ENCODE measurements at regions not wholly inside any gene's neighbourhood (a gene's known extent, or its start where the extent isn't known, plus 50 kb on each side); places are given as distances from the start of the nearest gene placed in this dataset.

DNA sequence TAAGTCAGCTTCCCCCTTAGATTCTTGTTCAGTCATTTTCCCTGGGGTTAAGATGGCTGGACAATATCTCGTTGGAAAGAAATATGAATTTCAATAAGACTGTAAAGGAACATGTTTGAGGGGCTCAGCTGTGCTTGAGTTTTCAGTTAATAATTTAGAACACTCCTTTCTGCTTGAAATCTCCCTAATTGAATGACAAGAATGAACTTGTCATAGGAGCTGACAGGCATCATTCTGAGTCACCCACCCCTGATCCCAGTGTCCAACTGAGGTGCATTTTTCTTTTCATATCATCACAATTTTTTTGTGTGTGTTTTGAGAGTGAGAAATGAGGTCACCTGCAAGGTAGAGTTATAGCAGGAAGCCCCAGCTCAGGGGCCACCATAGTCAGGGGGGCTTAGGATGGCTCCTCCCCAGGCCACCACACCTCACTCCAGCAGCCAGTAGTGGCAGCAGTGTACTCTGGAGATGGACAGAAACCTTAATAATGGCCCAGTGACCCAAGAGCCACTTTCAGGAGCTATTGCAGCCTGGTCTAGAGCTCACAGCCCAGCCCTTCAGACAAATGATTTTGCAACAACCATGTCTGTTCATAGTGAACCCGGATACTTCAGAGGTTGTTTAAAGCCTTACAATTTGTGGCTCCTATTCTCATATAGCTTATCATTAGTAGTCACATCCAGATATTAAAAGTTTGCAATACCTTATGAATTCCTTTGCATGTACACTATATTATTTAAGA is 174.5 kb downstream of the MAIP1 start:
- DNase-seq (ENCODE audit: extremely low spot score, insufficient read length, low read depth), result no peak

DNA sequence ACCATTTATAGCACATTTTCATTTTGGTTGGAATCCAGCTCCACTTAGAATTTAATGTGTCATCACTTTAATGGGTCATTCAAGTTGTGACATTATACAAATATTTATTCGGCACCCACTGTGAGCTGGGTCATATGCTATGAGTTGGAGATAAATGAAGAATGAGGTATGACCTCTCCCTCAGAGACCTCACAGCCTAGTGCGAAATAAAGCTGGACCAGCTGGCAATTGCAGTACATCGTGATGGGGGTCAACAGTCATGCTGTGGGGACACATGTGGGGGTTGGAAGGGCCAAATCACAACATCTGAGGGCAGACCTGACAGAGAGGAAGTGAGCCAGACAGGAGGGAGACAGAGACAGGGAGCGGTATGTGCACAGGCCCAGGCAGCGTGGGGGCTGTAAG is 175.4 kb downstream of the MAIP1 start:
- DNase-seq (ENCODE audit: extremely low spot score, insufficient read length, low read depth) (no peak), FAIRE-seq (no peak)

More for the DNA sequence above, 174.5 kb downstream of the MAIP1 start:
- FAIRE-seq, result no peak

DNA sequence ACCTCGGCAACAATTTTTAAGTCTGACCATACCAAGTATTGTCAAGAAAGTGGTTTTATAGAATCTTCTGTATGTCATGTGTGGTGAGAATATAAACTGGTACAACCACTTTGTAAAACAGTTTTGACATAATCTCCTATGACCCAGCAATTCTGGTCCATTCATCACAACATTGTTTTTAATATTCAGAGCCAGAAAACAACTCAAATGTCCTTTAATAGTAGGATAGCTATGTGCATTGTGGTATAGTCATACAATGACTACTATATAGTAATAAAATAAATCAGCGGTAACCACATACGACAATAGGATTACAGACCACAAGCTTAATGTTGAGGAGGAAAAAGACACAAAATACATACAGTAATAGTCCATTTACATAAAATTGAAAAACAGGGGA is 175.2 kb upstream of the SPATS2L start:
- DNase-seq (ENCODE audit: extremely low spot score, insufficient read length, low read depth) (no peak), FAIRE-seq (no peak)

DNA sequence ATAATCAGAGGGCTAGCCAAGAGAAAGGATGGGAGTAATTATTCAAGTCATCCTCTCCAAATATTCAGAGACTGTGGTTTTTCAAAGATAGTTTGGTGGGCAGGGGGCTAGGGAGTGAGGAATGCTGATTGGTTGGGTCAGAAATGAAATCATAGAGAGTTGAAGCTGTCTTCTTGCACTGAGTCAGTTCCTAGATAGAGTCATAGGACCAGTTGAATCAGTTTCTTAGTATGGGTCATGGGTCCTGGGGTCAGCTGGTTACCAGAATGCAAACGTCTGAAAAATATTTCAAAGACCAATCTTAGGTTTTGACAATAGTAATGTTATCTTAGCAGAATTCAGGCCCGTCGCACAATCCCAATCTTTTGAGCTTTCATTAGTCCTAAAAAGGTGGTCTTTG is 171.4 kb upstream of the SPATS2L start:
- FAIRE-seq (no peak), DNase-seq (ENCODE audit: extremely low spot score, insufficient read length, low read depth) (no peak)

DNA sequence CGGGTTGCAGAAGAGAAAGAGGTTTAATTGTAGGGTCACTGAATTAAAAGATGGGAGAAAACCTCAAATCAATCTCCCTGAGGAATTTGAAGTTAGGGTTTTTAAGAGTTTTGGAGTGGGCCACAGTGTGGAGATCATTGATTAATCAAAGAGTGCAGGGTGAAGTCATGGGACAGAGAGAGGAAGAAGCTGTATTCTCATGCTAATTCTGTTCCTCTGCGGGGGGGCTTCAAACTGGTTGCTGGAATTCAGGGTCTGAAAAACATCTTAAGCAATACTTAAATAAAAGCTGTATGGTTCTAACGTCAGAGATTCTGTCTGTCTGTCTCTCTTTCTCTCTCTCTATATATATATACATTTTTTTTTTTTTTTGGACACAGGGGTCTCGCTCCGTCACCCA is 169.8 kb upstream of the SPATS2L start:
- FAIRE-seq (no peak), DNase-seq (ENCODE audit: extremely low spot score, insufficient read length, low read depth) (no peak)

DNA sequence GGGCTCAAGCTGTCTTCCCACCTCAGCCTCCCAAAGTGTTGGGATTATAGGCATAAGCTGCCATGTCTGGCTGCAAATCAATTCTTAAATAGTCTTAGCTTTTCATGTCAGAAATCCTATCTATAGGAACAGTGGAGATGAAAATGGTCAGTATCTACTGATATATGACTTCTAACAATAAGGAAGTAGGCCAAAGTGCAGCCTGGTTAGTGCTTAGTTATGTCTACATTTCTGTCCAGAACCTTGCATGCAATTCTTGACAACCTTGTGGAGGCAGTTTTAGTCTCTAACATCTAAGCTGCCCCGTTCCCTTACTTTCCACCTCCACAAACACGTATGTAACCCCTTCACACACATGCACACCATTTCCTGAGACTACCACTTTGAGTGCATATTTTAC is 169.2 kb upstream of the SPATS2L start:
- no peak for FAIRE-seq
- no peak for DNase-seq (ENCODE audit: extremely low spot score, insufficient read length, low read depth)

DNA sequence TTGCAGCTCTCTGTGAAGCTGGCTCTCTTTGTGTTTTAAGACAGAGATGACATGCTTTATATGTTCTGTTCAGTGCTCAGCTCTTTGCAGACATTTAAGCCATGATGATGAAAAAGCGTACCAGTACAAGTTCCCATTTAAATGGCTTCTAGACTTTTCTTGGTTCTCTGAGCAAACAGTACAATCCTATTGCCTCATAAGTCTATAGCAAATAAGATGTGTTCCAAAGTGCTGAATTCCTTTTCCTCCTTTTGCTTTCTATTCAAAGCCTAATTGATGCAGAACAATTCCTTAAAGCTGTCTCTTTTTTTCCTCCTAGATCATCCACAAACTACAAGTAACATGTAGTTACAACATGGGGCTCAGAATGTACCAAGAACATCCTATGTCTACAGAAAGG is 168.8 kb upstream of the SPATS2L start:
- no peak for DNase-seq (ENCODE audit: extremely low spot score, insufficient read length, low read depth)
- FAIRE-seq, result no peak

DNA sequence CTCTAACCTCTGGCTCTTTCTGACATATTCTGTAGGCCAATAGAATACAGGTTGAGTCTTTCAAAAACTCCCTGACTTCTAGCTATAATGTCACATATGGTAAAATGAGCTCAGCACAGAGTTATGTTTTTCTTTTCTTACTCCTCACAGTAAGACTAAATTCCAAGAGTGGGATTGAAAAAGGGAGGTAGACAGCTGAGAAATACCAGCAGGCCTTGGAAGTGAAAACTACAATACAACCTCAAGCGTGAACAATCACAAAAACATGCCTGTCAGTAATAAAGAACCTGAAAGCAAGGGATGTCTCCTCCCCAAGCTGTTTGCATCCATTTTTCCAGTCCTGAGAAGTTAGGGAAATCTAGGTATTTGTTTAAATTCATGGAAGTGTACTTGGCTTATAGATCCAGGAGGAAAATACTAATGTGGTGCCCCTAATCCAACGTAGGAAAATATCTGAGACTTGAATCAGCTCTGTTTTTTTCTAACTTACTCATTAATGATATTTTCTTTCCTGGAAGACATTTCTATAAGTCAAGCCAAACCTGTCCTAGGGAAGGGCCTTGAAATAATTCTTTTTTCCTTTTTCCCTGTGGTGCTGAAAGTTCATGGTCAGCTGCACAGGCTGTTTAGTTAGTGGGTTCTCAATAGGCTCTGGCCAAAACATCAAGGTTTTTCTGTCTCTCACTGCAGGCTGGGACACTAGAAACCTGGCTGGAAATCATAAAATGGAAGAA is 167.9 kb upstream of the SPATS2L start:
- no peak for FAIRE-seq
- no peak for DNase-seq (ENCODE audit: extremely low spot score, insufficient read length, low read depth)

DNA sequence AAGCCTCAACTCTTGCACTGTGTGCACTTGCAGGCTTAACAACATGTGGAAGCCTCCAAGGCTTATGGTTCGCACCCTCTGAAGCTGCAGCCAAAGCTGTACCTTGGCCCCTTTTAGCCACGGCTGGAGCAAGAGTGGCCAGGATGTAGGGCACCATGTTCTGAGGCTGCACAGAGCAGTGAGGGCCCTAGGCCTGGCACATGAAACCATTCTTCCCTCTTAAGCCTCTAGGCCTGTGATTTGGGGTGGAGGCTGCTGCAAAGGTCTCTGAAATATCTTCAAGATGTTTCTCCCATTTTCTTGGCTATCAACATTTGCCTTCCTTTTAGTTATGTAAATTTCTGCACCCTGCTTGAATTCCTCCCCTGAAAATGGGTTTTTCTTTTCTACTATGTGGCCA is 161.9 kb upstream of the SPATS2L start:
- DNase-seq (ENCODE audit: extremely low spot score, insufficient read length, low read depth), result no peak
- no peak for FAIRE-seq

DNA sequence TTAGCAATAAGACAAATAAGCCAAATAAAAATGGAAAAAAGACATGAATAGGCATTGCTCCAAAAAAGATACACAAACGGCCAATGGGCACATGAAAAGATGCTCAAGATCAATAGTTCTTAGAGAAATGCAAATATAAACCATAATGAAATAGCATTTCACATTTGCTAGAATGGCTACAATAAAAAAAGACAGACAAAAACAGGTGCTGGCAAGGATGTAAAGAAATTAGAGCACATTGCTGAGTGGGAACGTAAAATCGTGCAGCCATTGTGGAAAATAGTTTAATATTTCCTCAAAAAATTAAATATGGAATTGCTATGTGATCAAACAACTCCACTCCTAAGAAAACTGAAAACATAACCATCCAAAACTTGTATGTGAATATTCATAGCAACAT is 160.0 kb upstream of the SPATS2L start:
- no peak for FAIRE-seq
- no peak for DNase-seq (ENCODE audit: extremely low spot score, insufficient read length, low read depth)

DNA sequence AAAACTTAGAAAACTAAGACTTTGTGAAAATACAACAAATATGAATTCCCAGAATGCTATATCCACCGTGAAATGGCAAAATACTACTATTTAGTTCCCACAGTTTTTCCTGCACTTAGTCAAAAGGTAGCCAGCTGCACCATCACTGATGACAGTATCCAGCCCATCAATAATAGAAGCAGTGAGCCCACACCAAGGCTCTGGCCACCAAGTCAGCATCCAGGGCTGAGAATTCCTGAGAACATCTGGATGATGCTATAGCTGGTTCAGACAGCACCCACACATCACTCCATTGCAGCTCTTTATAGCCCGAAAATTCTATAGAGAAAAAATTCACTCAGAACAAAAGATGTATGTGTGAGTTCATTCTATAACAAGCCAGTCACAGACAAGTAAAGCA is 159.1 kb upstream of the SPATS2L start:
- no peak for FAIRE-seq
- no peak for DNase-seq (ENCODE audit: extremely low spot score, insufficient read length, low read depth)

DNA sequence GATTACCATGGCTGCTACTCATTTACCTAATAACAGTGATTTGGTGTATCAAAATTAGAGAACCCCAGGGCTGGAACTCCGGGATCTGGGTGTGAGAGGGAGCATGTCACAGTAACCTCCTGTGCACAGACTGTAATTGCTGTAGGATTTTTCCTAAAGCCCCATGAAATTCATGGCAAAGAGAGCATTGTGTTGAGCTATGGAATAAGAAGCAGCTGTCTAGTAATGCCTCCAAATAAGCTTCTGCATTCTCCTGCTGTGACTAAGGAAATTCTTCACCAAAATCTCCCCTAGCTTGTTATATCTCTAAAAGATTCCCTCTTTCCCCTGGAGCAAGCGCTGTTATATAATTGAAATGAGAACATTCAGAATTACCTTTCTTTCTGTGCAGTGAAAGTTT is 158.1 kb upstream of the SPATS2L start:
- no peak for DNase-seq (ENCODE audit: extremely low spot score, insufficient read length, low read depth)
- no peak for FAIRE-seq

DNA sequence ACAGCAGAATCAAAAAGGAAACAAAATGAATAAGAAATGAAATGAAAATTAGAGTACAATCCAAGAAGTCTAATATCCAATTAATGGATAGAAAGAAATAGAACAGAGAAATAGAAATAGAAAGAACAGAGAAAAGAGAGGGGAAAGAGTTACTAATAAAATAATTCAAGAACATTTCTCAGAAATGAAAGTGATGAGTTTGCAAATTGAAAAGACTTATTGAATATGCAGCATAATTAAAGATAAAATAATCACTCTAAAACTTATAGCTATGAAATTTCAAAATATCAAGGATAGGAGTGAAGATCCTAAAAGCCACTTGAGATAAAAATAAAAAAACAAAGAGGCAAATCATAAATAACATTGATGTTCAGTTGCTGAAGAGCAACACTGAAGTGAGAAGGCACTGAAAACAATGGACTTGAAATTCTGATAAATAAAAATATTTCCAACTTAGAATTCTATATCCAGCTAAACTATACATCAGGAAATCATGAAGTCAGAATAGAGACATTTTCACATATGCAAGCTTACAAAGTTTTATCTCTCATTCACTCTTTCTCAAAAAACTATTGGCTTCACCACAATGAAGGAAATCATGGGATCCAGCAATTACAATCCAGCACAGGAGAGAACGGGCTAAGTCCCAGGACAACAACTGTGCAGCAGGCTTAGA is 155.9 kb upstream of the SPATS2L start:
- no peak for FAIRE-seq

DNA sequence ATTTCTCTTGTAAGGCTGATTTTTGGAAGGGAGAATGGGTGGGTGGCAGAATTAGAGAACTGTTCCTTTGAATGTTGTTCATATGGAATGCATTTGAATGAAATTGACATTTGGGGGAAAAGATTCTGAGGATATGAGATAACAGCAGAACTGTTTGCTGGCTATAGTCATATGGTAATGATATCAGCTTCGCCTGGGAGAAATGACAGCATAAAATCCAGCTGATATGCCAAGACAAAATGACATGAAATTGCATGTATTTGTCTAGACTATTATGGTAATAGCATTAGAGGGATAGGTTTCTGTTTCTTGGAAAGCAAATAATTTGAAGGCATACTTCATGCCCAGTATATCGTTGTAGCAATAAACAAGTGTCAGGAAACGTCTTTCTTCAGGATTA is 150.8 kb upstream of the SPATS2L start:
- DNase-seq (ENCODE audit: extremely low spot score, insufficient read length, low read depth) (no peak), FAIRE-seq (no peak)

More for the DNA sequence above, 155.9 kb upstream of the SPATS2L start:
- no peak for DNase-seq (ENCODE audit: extremely low spot score, insufficient read length, low read depth)

DNA sequence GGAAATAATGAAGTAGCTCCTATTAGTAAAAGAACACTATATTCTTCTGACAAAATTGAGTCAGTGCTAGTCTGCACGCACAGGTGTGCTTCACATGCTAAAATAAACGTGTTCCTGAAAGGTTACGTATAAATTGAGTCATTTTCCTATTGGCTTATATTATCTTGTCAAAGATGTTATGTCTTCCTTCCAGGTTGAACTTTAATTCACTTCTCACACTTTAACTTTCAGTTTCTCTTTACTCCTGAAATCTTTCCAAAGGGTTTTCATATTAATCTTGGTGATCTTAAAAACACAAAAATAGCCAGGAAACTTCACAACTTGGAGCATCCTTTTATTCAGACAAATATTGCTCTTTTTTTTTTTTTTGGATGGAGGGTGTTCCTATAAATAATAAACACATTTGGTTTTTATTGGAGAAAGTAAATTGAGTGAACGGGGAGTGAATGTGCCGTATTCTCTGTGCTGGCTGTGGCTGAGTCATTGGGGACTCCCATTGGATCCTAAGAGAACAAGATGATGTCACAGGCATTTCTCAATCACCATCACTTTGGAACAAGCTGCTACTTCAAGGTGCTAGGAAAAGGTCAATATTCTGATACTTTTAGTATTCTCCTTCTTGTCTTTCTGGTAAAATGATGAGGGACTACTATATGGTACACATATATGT is 150.2 kb upstream of the SPATS2L start:
- no peak for DNase-seq (ENCODE audit: extremely low spot score, insufficient read length, low read depth)

DNA sequence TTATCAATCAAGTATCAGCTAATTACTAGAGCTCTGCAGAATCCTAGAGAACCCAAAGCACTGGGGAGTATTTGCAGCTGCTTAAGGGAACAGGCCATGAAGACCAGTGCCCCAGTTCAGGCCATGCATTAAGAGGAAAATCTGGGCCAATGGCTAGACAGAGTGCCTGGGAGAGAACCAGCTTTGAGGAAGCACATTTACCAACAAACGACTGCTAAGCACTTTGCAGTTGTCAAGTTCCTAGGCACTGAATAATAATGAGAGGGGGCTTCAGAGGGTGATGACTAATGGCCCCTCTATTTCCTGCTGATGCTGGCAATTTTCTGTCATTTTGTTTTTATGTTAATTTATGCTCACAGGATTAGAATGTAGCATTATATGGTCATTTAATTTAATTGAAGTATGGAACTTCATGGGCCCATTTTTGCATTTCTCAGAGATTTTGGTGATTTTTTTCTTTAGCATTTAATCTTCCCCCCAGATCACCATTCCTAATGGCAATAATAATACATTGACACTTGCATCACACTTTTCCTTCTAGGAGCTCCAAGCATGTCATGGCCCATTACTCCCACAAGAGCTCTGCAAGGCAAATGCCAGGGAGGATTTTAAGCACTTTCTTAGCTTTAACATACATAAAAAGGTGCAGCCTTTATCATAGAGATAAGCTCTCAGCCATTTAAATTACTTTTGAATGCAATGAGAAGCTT is 147.7 kb upstream of the SPATS2L start:
- no peak for DNase-seq (ENCODE audit: extremely low spot score, insufficient read length, low read depth)
- no peak for FAIRE-seq

More for the DNA sequence above, 150.2 kb upstream of the SPATS2L start:
- FAIRE-seq, result no peak

DNA sequence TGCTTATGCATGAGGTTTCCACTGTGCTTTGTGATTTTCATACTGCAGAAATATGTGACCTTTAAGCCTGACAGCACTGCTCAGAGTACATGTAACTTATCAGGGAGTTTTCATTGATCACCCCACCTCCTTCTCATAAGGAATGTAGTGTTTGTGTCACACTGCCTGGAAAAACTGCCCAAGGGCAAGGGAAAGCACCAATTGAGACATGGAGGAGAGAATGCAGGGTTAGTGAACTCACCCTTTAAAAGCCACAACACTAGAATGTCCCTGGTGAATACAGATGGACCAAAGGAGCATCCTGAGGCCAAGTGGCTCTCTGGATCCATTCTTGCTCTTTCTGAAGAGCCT is 147.2 kb upstream of the SPATS2L start:
- FAIRE-seq, result no peak
- no peak for DNase-seq (ENCODE audit: extremely low spot score, insufficient read length, low read depth)

DNA sequence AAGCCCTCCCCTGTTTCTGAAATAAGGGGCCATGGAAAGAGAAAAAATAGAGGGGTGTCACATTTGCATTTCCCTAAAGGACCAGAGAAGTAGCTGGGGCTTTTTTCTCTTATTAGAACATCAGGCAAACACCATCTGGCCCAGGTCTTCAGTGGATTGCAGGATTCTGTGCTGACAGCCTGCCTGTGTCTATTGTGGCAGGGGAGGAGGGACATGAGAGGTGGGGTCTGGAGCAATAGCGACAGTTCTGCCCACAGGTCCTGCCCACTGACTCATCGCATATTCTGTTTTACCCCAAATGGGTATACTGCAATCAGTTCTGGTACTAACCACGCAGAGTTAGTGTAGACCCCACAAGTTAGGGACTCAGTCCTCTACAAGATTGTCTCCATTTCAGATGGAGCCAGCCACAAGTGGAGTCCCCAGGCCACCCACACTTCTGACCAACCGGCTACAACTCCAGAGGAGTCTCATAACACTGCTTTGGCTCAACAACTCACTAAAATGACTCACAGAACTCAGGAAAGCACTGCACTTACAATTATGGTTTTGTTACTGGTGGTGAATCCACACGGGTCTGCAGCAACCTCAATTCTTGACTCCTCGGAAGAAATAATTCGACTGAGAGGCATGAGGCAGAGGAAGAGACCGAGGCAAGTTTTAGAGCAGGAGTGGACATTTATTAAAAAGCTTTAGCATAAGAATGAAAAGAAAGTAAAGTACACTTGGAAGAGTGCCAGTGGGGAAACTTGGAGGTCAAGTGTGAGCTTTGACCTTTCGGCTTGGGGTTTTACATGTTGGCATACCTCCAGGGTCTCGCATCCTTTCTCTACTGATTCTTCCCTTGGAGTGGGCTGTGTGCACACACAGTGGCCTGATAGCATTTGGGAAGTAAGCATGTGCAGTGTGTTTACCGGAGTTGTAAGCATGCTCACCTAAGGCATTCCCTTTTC is 146.4 kb upstream of the SPATS2L start:
- DNase-seq (ENCODE audit: extremely low spot score, insufficient read length, low read depth) (no peak), FAIRE-seq (no peak)

DNA sequence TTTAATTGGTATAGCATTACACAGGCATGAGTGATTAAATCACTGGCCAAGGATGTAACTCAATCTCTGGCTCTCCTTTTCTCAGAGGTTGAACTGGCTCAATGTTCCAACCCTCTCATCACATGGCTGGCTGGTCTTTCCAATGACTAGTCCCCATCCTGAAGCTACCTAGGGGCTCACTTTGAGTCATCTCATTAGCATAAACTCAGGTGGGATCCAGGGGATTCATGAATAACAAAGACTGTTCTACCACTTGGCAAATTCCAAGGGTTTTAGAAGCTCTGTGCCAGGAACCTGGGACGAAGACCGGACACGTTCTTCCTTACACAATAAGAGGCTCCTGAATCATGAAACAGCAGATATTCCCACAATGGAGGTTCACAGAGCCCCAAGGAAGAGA is 145.0 kb upstream of the SPATS2L start:
- no peak for DNase-seq (ENCODE audit: extremely low spot score, insufficient read length, low read depth)
- no peak for FAIRE-seq
